HTR-8/SVneo (cell line): ENCODE measurements at regions not wholly inside any gene's neighbourhood (a gene's known extent, or its start where the extent isn't known, plus 50 kb on each side); places are given as distances from the start of the nearest gene placed in this dataset.

ENCODE experiments used
- DNase-seq: peaks from one replicate; pipeline ENCODE4 v3.0.0; 2011; ENCODE audit warnings: low spot score, mixed read lengths; ENCODE audit not compliant: insufficient read length
- FAIRE-seq: peaks from 2 replicates; lab custom pipeline; 2011; peaks lifted over from hg19 to GRCh38; lab: Jason Lieb, UNC

GRCh38 chr1:67632811-67633655, 52.0 kb upstream of the GADD45A start:
- DNase-seq (no peak), FAIRE-seq (no peak)

- FAIRE-seq (no peak), DNase-seq (no peak)
Observed at GRCh38 chr1:67634396-67634935, 50.5 kb upstream of the GADD45A start.

GRCh38 chr1:67635055-67635809, 49.8 kb upstream of the GADD45A start:
- DNase-seq = no peak
- FAIRE-seq = peak; percentile 68
